ENCODE measurements at regions not wholly inside any gene's neighbourhood (a gene's known extent, or its start where the extent isn't known, plus 50 kb on each side); places are given as distances from the start of the nearest gene placed in this dataset.

DNA sequence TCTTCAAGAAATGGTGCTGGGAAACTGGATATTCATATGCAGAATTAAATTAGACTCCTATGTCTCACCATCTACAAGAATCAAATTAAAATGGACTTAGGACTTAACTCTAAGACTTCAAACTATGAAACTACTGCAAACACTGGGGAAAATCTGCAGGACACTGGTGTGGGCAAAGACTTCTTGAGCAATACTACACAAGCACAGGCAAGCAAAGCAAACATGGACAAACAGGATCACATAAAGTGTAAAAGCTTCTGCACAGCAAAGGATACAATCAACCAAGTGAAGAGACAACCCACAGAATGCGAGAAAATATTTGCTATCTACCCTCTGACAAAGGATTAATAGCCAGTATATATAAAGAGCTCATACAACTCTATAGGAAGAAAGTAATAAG, 1161.1 kb upstream of the CITED2 start:
- no peak for TF ChIP-seq POLR2A (IDR thresholded peaks at IDR 0.05)
- TF ChIP-seq, protein P1, sequence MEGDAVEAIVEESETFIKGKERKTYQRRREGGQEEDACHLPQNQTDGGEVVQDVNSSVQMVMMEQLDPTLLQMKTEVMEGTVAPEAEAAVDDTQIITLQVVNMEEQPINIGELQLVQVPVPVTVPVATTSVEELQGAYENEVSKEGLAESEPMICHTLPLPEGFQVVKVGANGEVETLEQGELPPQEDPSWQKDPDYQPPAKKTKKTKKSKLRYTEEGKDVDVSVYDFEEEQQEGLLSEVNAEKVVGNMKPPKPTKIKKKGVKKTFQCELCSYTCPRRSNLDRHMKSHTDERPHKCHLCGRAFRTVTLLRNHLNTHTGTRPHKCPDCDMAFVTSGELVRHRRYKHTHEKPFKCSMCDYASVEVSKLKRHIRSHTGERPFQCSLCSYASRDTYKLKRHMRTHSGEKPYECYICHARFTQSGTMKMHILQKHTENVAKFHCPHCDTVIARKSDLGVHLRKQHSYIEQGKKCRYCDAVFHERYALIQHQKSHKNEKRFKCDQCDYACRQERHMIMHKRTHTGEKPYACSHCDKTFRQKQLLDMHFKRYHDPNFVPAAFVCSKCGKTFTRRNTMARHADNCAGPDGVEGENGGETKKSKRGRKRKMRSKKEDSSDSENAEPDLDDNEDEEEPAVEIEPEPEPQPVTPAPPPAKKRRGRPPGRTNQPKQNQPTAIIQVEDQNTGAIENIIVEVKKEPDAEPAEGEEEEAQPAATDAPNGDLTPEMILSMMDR (IDR thresholded peaks at IDR 0.05), result no peak
- 92 to 95% (median 93%) methylated on average over 1 of the region's 1 CpG for WGBS, 4 donors
- intact Hi-C loops (cut with DNase I), result no loop called here

DNA sequence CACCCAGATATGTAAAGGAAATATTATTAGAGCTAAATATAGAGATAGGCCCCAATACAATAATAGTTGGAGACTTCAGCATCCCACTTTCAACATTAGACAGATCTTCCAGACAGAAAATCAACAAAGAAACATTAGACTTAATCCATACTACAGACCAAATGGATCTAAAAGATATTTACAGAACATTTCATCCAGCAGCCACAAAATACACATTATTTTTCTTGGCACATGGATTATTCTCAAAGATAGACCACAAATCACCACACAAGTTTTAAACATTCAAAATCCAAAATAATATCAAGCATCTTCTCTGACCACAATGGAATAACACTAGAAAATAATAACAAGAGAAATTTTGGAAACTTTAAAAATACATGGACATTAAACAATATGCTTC, 1159.1 kb upstream of the CITED2 start:
- DNase-seq (no peak), ATAC-seq (no peak)
- peaks cover 0 to 17% (median 11%) of the 10 kb centered on the region in 12 donors for H3K4me1 ChIP-seq
- H3K36me3 ChIP-seq, result no peaks in the 10 kb centered on the region
- H3K4me3 ChIP-seq, result no peak overlapping the region
- intact Hi-C loops (cut with DNase I), result no loop called here
- peaks cover 0 to 39% (median 14%) of the 10 kb centered on the region in 12 donors for H3K9me3 ChIP-seq
- H3K27me3 ChIP-seq, result no peaks in the 10 kb centered on the region
- no peak overlapping the region for H3K27ac ChIP-seq
- no peak for TF ChIP-seq POLR2A (IDR thresholded peaks at IDR 0.05)
- TF ChIP-seq, protein P1 (IDR thresholded peaks at IDR 0.05), result no peak

More for the DNA sequence above, 1161.1 kb upstream of the CITED2 start:
- H3K27ac ChIP-seq, result no peak overlapping the region
- no peaks in the 10 kb centered on the region for H3K27me3 ChIP-seq
- DNase-seq, result no peak
- H3K4me1 ChIP-seq, result peaks cover 0 to 21% (median 11%) of the 10 kb centered on the region in 12 donors
- no peak for ATAC-seq
- H3K36me3 ChIP-seq, result no peaks in the 10 kb centered on the region
- H3K4me3 ChIP-seq, result no peak overlapping the region
- peaks cover 0 to 39% (median 14%) of the 10 kb centered on the region in 12 donors for H3K9me3 ChIP-seq

DNA sequence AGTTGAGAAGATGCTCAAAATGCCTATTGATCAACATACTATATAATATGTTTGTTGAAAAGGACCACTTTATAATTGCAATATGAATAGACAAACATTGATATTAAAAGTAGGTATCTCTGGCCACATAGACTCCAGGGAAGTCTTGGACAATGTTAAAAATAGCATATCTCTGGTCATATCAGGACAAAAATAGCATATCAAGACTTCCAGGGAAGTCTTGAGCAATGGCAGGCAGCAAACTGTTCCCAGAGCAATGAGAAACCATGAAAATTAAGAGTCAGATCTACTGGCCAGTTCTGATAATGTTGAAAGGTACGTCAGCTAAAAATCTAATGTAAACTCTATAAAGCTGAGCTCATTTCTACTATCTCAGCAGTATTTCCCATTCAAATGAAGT, 1130.3 kb upstream of the CITED2 start:
- H3K27me3 ChIP-seq, result no peaks in the 10 kb centered on the region
- H3K4me3 ChIP-seq, result no peak overlapping the region
- WGBS, 4 donors, result 62 to 72% (median 68%) methylated on average over 1 of the region's 1 CpG
- no peak for TF ChIP-seq POLR2A (IDR thresholded peaks at IDR 0.05)
- TF ChIP-seq, protein P1 (IDR thresholded peaks at IDR 0.05), result no peak
- peaks cover 0 to 11% (median 0%) of the 10 kb centered on the region in 12 donors for H3K4me1 ChIP-seq
- DNase-seq (no peak), ATAC-seq (no peak)
- no peaks in the 10 kb centered on the region for H3K9me3 ChIP-seq
- no peak overlapping the region for H3K27ac ChIP-seq
- intact Hi-C loops (cut with DNase I), result no loop called here
- H3K36me3 ChIP-seq, result no peaks in the 10 kb centered on the region

DNA sequence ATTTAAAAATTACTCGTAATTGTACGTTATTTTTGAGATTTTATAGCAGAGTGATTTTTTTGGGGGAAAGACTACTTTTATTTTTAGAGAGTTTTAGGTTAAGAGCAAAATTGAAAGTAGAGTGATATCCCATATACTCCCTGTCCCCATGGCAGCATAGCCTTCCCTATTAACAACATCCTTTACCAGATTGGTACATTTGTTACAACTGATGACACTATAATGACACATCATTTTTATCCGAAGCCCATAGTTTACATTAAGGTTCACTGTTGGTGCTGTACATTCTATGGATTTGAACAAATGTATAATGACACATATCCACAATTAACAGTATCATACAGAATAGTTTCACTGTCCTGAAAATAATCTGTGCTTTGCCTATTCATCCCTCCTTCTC, 1126.4 kb upstream of the CITED2 start:
- H3K9me3 ChIP-seq, result no peaks in the 10 kb centered on the region
- WGBS, 4 donors, result 93 to 97% (median 96%) methylated on average over 3 of the region's 3 CpGs
- ATAC-seq, result no peak
- H3K27me3 ChIP-seq, result no peaks in the 10 kb centered on the region
- peaks cover 0 to 11% (median 0%) of the 10 kb centered on the region in 12 donors for H3K4me1 ChIP-seq
- TF ChIP-seq POLR2A (IDR thresholded peaks at IDR 0.05), result no peak
- no peak for DNase-seq
- intact Hi-C loops (cut with DNase I), result no loop called here
- no peaks in the 10 kb centered on the region for H3K36me3 ChIP-seq
- no peak overlapping the region for H3K4me3 ChIP-seq
- no peak overlapping the region for H3K27ac ChIP-seq

DNA sequence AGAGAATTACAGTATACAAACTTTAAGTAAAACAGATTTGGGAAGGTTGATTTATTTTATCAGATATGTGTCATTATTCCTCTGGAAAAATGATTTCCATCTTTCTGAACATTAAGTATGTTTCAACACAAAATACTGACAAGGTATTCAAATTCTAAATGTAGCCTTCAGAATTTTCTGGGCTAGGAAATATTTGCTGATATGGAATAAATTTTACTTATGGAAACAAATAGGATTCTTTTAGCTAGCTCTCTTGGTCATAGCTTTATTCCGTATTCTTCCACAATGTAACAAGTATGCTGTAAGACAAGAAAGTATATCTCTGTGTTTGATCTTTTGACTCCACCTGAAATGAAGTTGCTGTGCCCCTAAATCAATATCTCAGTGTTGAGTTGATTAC, 1125.2 kb upstream of the CITED2 start:
- TF ChIP-seq POLR2A (IDR thresholded peaks at IDR 0.05), result no peak
- TF ChIP-seq, protein P1 (IDR thresholded peaks at IDR 0.05), result no peak
- no peaks in the 10 kb centered on the region for H3K9me3 ChIP-seq
- H3K27me3 ChIP-seq, result no peaks in the 10 kb centered on the region
- peaks cover 0 to 2% (median 0%) of the 10 kb centered on the region in 12 donors for H3K4me1 ChIP-seq
- 94 to 100% (median 98%) methylated on average over 1 of the region's 1 CpG for WGBS, 4 donors
- H3K36me3 ChIP-seq, result no peaks in the 10 kb centered on the region
- H3K4me3 ChIP-seq, result no peak overlapping the region
- ATAC-seq (no peak), DNase-seq (no peak)
- no peak overlapping the region for H3K27ac ChIP-seq
- intact Hi-C loops (cut with DNase I), result no loop called here

Measured in heart left ventricle (tissue), 16 donors.